HG02981 (cell line): ENCODE measurements at regions not wholly inside any gene's neighbourhood (a gene's known extent, or its start where the extent isn't known, plus 50 kb on each side); places are given as distances from the start of the nearest gene placed in this dataset.
A peak's percentile ranks its signal among the peaks of the same experiment; 100 is the strongest.

Source experiments
- ATAC-seq: cut with Tn5 transposase; IDR thresholded peaks from one replicate; pipeline ENCODE4 v1.9.1; 2021; ENCODE audit warnings: mild to moderate bottlenecking, moderate library complexity; ENCODE audit not compliant: unreplicated experiment

DNA sequence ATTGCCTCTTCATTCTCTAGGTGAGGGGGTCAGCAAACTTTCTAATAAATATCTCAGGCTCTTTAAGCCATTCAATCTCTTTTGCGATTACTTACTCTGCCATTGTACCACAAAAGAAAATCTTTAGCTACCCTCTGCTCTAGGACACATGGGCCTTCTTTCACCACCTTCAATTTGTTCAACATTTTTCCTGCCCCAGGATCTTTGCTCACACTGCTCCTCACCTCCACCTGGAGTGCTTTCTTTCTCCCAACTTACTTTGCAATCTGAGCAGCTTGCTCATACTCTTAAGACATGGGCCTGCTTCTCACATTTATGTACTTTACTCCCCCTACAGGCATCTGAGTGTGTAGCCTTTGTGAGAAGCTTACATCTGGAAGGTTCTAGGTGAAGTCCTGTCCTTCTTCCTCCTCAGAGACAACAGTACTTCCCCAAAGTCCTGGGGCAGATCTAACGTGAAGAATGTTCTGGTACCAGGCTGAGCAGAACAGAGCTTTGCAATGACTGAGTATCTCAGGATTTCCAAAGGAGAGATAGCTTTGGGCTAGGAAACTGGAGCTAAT is 55.0 kb upstream of the PRDM5 start:
- peak; percentile 93 for ATAC-seq

DNA sequence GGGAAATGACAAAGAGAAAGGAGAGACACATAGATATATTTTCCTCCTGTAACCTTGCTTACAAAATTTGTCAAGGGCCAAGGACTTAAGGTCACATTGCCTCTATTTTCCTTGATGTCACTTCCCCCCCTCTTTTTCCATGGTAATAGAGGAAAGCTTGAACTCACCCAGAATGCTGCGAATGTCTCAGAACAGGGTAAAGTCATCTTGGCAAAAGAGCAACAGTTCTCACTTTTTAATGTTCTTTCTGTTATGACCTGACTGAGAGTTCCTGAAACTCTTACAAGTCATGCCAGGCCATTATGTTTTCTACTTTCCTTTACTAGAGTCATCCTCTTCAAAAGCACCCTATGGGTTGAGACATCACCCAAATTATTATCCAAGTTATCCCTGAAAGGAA is 50.7 kb upstream of the PRDM5 start:
- no peak for ATAC-seq
